GM21367 (cell line): ENCODE measurements at regions not wholly inside any gene's neighbourhood (a gene's known extent, or its start where the extent isn't known, plus 50 kb on each side); places are given as distances from the start of the nearest gene placed in this dataset.
"Not testable (repeated sequence)": the region's sequence is repeated elsewhere in the genome, so short reads cannot be mapped to it uniquely, and the experiment has no call there.

Experiments used
- ATAC-seq: cut with Tn5 transposase; IDR thresholded peaks from one replicate; pipeline ENCODE4 v1.9.1; 2021; ENCODE audit not compliant: unreplicated experiment

- ATAC-seq: no peak
Measured at GRCh38 chr2:64742678-64743077, 89.0 kb upstream of the SERTAD2 start.

- no peak for ATAC-seq
Measured at GRCh38 chr2:64743739-64744330, 90.1 kb upstream of the SERTAD2 start.

GRCh38 chr2:64745562-64745961 lies 91.8 kb upstream of the SERTAD2 start:
- ATAC-seq: no peak

GRCh38 chr2:64747690-64748091 lies 94.0 kb upstream of the SERTAD2 start:
- not testable (repeated sequence) for ATAC-seq

- no peak for ATAC-seq
Measured at GRCh38 chr2:64748147-64748546, 94.4 kb upstream of the SERTAD2 start.

GRCh38 chr2:64748561-64748960 lies 94.8 kb upstream of the SERTAD2 start:
- no peak for ATAC-seq

GRCh38 chr2:64749446-64749845 lies 95.7 kb upstream of the SERTAD2 start:
- ATAC-seq: no peak

- no peak for ATAC-seq
Measured at GRCh38 chr2:64750001-64750816, 96.5 kb upstream of the SERTAD2 start.

GRCh38 chr2:64750817-64751285 lies 97.1 kb upstream of the SERTAD2 start:
- peak; percentile 84 for ATAC-seq

- peak; percentile 77 for ATAC-seq
Measured at GRCh38 chr2:64751286-64752260, 97.9 kb upstream of the SERTAD2 start.

- no peak for ATAC-seq
Measured at GRCh38 chr2:64753399-64753798, 99.7 kb upstream of the SERTAD2 start.

GRCh38 chr2:64754570-64754969 lies 100.9 kb upstream of the SERTAD2 start:
- no peak for ATAC-seq

GRCh38 chr2:64757126-64757525 lies 103.4 kb upstream of the SERTAD2 start:
- ATAC-seq: no peak

GRCh38 chr2:64760128-64760527 lies 106.4 kb upstream of the SERTAD2 start:
- no peak for ATAC-seq

GRCh38 chr2:64762301-64762997 lies 108.7 kb upstream of the SERTAD2 start:
- ATAC-seq: no peak

GRCh38 chr2:64763126-64763525 lies 109.4 kb upstream of the SERTAD2 start:
- ATAC-seq: no peak

- no peak for ATAC-seq
Measured at GRCh38 chr2:64765160-64765805, 111.6 kb upstream of the SERTAD2 start.

- no peak for ATAC-seq
Measured at GRCh38 chr2:64766841-64767669, 113.3 kb upstream of the SERTAD2 start.
